ENCODE measurements at regions not wholly inside any gene's neighbourhood (a gene's known extent, or its start where the extent isn't known, plus 50 kb on each side); places are given as distances from the start of the nearest gene placed in this dataset.

DNA sequence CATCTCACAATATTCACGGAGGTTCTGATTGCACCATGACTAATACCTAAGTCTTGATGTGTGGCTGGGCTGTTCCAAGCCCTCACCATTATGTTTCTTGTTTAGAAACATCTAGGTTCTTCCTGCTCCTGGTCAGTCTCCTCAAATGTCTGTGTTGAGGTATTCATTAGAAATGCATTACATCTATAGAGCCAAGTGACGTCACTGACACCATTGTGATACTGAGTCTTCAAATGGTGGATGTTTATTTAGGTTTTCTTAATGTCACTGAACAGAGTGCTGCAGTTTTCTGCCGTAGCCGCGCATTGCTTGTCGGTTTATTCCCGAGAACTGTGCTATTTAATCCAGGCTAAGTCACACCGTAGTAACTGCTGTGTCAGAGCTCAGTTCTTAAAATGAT, 142.4 kb upstream of the SPACA7 start:
- Mint-ChIP-seq H3K36me3 (ENCODE audit: low read depth) (no peaks in the 10 kb centered on the region), H3K27me3 (peaks cover 15% of the 10 kb centered on the region), H3K27ac (no peak overlapping the region), H3K4me3 (no peak overlapping the region), H3K4me1 (no peaks in the 10 kb centered on the region)
- ATAC-seq (no peak), DNase-seq (no peak)
- no peaks in the 10 kb centered on the region for H3K9me3 ChIP-seq (ENCODE audit: control insufficient read depth, low read length, poor library complexity, severe bottlenecking)

DNA sequence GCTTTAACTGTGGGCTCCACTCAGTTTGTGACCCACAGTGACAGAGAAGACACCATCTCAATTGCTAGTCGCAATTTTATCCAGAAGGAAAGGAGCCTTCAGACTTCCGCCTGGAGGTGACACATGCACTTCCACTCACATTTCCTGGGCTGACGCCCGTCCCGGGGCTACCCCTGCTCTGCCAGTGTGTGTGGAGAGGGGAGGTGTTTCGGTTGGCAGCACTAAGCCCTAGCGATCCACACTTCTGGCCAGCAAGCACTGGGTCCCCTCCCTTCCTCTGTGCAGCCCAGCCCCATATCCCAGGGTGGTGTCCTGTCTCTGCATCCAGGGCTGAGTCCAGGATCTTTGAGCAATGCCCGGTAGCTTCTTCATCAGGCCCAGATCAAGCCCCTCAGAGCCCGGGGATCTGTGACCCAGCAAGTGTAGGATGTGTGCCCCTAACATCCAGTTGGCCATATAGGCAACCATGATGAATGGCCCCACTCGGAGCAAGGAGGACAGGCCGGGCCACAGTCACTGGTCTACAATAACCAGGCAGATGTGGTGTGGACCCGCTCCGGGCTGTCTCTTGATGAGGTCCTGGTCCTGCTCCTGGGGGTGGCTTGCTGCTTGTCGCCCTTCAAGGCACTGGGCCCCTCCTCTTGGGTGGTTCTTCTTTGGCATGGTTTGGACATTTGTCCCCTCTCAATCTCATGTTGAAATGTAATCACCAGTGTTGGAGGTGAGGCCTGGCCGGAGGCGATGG, 141.9 kb upstream of the SPACA7 start:
- H3K4me1 Mint-ChIP-seq: no peaks in the 10 kb centered on the region
- no peaks in the 10 kb centered on the region for H3K36me3 Mint-ChIP-seq (ENCODE audit: low read depth)
- no peaks in the 10 kb centered on the region for H3K9me3 ChIP-seq (ENCODE audit: control insufficient read depth, low read length, poor library complexity, severe bottlenecking)
- H3K27me3 Mint-ChIP-seq: peaks cover 15% of the 10 kb centered on the region
- no peak overlapping the region for H3K4me3 Mint-ChIP-seq
- DNase-seq (no peak), ATAC-seq (no peak)
- H3K27ac Mint-ChIP-seq: no peak overlapping the region

DNA sequence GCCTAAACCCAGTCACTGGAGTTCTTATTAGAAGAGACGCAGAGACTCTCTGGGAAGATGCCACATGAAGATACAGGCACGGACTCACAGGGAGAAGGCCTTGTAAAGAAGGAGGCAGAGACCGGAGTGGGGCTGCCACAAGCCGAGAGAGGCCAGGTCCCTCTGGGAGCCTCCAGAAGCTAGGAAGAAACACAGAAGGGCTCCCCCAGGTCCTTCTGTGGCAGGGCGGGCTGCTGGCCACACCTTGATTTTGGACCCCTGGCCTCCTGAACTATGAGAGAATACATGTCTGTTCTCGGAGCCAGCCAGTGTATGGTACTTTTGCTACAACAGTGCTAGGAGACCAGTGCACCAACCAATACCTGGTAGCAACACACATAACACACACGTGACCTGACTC, 140.1 kb upstream of the SPACA7 start:
- H3K9me3 ChIP-seq (ENCODE audit: control insufficient read depth, low read length, poor library complexity, severe bottlenecking): no peaks in the 10 kb centered on the region
- H3K27me3 Mint-ChIP-seq: peaks cover 21% of the 10 kb centered on the region
- H3K4me3 Mint-ChIP-seq: no peak overlapping the region
- H3K27ac Mint-ChIP-seq: no peak overlapping the region
- DNase-seq: no peak
- ATAC-seq: no peak
- no peaks in the 10 kb centered on the region for H3K4me1 Mint-ChIP-seq
- H3K36me3 Mint-ChIP-seq (ENCODE audit: low read depth): no peaks in the 10 kb centered on the region

DNA sequence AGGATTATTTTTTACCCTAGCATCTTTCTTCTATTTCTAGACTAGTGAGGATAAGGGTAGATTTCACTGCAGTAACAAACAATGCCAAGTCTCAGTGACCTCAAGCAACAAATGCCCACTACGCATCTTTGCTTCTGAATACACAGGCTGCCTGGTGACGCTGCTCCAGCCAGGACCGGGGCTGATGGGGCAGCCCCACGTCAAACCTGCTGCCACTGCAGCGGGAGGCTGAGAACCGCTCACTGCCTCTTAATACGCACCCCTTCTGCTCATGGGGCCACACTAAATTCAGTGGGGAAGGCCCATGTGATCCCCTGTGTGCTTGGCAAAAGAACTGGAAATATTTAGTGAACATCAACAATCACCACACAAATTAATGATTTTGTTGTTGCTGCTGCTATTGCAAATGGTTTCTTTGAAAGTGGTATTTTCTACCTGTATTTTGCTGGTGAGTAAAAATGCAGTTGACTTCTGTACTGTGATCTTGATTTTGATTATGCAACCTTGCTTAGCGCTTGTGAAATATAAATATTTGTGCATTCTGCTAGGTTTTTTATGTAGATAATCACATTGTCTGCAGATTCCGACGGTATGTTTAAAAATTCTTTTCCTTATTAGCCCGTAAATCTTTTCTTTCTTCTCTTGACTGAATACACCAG, 139.5 kb upstream of the SPACA7 start:
- H3K9me3 ChIP-seq (ENCODE audit: control insufficient read depth, low read length, poor library complexity, severe bottlenecking): no peaks in the 10 kb centered on the region
- Mint-ChIP-seq H3K4me3 (no peak overlapping the region), H3K27ac (no peak overlapping the region), H3K36me3 (ENCODE audit: low read depth) (no peaks in the 10 kb centered on the region), H3K4me1 (peaks cover 2% of the 10 kb centered on the region), H3K27me3 (peaks cover 27% of the 10 kb centered on the region)
- ATAC-seq (no peak), DNase-seq (no peak)

DNA sequence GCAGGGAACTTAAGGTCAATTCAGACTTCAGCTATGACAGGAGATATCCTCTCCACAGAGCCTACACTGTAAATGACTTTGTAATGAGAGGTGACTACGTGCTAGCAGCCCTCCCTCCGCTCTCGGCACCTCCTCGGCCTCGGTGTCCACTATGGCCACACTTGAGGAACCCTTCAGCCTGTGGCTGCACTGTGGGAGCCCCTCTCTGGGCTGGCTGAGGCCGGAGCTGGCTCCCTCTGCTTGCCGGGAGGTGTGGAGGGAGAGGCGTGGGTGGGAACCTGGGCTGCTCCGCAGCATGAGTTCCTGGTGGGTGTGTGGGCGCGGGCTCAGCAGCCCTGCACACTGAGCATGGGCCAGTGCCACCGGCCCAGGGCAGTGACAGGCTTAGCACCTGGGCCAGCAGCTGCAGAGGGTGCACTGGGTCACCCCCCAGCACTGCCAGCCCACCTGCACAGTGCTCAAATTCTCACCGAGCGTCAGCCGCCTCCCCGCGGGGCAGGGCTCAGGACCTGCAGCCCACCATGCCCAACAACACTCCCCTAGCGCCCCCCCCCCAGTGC, 137.6 kb upstream of the SPACA7 start:
- ATAC-seq: no peak
- H3K4me3 Mint-ChIP-seq: no peak overlapping the region

DNA sequence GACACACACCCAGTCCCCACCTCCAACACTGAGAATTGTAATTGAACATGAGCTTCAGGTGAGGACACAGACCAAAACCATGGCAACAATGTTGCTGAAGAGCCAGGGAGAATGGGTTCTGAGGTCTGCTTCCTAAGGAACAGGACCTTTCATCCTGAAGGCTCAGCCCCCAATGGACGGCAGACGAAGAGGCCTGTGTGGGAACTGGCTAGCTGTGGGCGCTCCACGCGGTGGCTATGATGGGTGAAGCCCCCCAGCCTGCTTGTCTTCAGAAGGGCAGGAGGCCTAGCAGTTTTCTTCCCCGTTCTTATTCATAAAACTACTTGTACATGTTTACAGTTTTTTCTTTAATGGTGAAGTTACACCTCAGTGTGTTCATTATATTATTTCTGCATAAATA, 136.1 kb upstream of the SPACA7 start:
- ATAC-seq (no peak), DNase-seq (no peak)
- Mint-ChIP-seq H3K27ac (no peak overlapping the region), H3K27me3 (peaks cover 41% of the 10 kb centered on the region), H3K4me3 (no peak overlapping the region), H3K4me1 (peaks cover 4% of the 10 kb centered on the region), H3K36me3 (ENCODE audit: low read depth) (no peaks in the 10 kb centered on the region)
- no peaks in the 10 kb centered on the region for H3K9me3 ChIP-seq (ENCODE audit: control insufficient read depth, low read length, poor library complexity, severe bottlenecking)

More for the DNA sequence above, 137.6 kb upstream of the SPACA7 start:
- H3K36me3 Mint-ChIP-seq (ENCODE audit: low read depth): no peaks in the 10 kb centered on the region
- peaks cover 27% of the 10 kb centered on the region for H3K27me3 Mint-ChIP-seq
- H3K27ac Mint-ChIP-seq: no peak overlapping the region
- no peak for DNase-seq
- no peaks in the 10 kb centered on the region for H3K9me3 ChIP-seq (ENCODE audit: control insufficient read depth, low read length, poor library complexity, severe bottlenecking)
- peaks cover 4% of the 10 kb centered on the region for H3K4me1 Mint-ChIP-seq

DNA sequence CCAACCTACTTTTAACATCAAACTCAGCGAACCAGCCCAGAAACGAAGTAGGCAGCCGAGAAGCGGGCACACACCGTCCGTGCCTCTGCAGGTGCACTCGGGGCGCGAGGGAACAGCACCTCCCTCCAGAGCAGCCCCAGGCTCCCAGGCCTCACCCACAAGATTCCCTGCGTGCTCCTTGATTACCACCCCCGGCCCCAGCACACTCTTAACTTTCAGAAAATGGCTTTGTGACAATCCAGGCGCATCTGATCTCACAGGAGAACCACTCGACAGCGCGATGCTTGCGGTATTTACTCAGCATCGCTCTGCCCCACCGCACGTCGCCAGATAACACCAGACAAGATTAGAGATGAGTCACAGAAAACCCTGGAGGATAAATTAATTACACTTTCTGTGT, 134.9 kb upstream of the SPACA7 start:
- peaks cover 41% of the 10 kb centered on the region for H3K27me3 Mint-ChIP-seq
- no peaks in the 10 kb centered on the region for H3K36me3 Mint-ChIP-seq (ENCODE audit: low read depth)
- H3K9me3 ChIP-seq (ENCODE audit: control insufficient read depth, low read length, poor library complexity, severe bottlenecking): no peaks in the 10 kb centered on the region
- no peak overlapping the region for H3K27ac Mint-ChIP-seq
- H3K4me3 Mint-ChIP-seq: no peak overlapping the region
- peaks cover 4% of the 10 kb centered on the region for H3K4me1 Mint-ChIP-seq
- DNase-seq (no peak), ATAC-seq (no peak)

DNA sequence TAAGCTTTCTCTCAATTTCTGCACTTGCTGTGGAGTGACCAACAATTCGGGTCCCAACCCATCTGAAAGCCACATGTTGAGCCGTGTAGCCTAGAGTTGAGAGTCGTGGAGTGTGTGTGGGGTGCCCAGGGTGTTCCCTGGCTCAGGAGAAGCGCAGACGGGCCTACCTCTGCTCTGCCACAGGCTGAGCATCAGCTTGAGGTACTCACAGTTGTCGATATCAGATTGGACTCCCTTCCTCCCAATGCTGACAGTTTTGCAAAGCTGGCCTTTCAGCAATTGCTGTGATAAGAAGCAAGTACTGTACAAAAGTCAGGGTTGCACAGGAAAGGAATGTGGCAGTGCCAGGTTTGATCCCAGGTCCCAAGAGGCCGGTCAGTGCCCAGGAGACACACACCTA, 133.4 kb upstream of the SPACA7 start:
- H3K27ac Mint-ChIP-seq: no peak overlapping the region
- no peak for DNase-seq
- H3K9me3 ChIP-seq (ENCODE audit: control insufficient read depth, low read length, poor library complexity, severe bottlenecking): no peaks in the 10 kb centered on the region
- peaks cover 4% of the 10 kb centered on the region for H3K4me1 Mint-ChIP-seq
- H3K4me3 Mint-ChIP-seq: no peak overlapping the region
- H3K27me3 Mint-ChIP-seq: peaks cover 33% of the 10 kb centered on the region
- H3K36me3 Mint-ChIP-seq (ENCODE audit: low read depth): no peaks in the 10 kb centered on the region
- no peak for ATAC-seq

DNA sequence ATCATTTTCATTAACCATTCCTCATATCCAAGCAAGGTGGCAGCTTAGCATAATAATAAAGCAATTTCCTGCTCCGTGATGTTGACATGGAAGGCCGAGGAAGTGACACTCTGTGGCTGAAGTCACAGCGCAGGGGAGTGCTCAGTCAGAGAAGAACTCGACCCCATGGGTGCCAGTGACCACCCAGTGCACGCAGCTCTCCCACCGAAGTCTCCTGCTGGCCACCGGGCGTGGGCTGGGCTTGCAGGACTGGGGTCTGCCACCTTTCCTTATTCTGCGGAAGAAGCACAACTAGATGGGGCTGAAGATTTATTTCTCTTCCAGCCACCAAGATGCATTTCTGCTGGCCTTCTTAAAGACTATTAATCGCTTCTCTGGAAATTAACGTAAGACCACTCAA, 132.1 kb upstream of the SPACA7 start:
- H3K4me3 Mint-ChIP-seq: no peak overlapping the region
- no peaks in the 10 kb centered on the region for H3K9me3 ChIP-seq (ENCODE audit: control insufficient read depth, low read length, poor library complexity, severe bottlenecking)
- ATAC-seq: no peak
- H3K4me1 Mint-ChIP-seq: peaks cover 4% of the 10 kb centered on the region
- H3K36me3 Mint-ChIP-seq (ENCODE audit: low read depth): no peaks in the 10 kb centered on the region
- no peak overlapping the region for H3K27ac Mint-ChIP-seq
- H3K27me3 Mint-ChIP-seq: peaks cover 30% of the 10 kb centered on the region
- DNase-seq: no peak

DNA sequence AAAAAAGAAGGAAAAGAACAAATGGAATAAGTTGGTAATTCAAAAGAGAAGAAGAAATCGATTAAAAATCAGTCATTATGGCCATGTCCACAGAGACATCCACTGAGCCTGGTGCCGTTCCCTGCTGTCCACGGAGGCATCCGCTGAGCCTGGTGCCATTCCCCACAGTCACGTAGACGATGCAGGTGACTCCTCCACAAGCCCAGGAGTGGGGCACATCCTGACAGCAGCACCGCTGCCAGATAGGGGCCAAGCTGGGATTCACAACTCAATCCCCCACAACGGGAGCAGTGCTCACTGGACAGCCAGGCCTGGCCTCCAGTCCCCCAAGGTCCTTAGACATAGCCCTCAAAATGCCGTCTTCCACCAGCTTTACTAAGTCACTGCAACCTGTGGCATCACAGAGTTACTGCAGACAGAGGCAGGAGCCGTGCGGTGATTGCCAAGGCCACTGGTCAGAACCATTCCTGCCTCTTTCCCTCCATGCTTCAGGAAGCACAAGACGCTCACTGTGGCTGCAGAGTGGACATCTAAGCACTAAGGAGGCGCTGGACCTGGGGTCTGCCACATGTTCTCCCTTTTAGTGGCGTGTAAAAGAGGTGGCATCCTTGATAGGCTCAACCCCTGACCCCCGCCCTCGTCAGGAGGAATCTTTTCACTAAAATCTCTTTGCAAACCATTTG, 131.5 kb upstream of the SPACA7 start:
- H3K4me3 Mint-ChIP-seq: no peak overlapping the region
- H3K36me3 Mint-ChIP-seq (ENCODE audit: low read depth): no peaks in the 10 kb centered on the region
- H3K27me3 Mint-ChIP-seq: peaks cover 30% of the 10 kb centered on the region
- no peak for DNase-seq
- no peak for ATAC-seq
- no peaks in the 10 kb centered on the region for H3K9me3 ChIP-seq (ENCODE audit: control insufficient read depth, low read length, poor library complexity, severe bottlenecking)
- H3K27ac Mint-ChIP-seq: no peak overlapping the region
- H3K4me1 Mint-ChIP-seq: peaks cover 4% of the 10 kb centered on the region

DNA sequence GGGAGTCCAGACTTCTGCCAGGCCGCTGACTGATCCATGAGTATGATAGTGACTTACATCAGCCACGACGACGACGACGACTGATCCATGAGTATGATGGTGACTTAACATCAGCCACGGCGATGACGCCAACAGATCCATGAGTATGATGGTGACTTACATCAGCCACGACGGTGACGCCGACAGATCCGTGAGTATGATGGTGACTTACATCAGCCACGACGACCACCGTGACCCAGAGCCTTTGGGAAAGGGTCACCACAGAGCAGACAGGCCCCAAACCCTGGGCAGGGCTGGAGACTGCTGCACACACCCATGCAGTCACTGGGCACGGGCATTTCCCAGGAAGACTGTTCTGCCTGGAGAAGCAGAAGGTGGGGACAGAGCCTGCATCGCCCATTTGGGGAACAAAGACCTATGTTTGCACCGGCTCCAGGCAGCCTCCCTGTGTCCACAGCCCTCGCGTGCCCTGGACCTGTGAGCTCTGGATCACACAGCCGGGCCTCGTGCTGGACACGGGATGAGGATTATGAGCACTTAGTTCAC, 130.9 kb upstream of the SPACA7 start:
- no peak for ATAC-seq
- DNase-seq: no peak
- Mint-ChIP-seq H3K4me3 (no peak overlapping the region), H3K36me3 (ENCODE audit: low read depth) (no peaks in the 10 kb centered on the region), H3K4me1 (peaks cover 4% of the 10 kb centered on the region), H3K27ac (no peak overlapping the region), H3K27me3 (peaks cover 36% of the 10 kb centered on the region)
- H3K9me3 ChIP-seq (ENCODE audit: control insufficient read depth, low read length, poor library complexity, severe bottlenecking): no peaks in the 10 kb centered on the region

DNA sequence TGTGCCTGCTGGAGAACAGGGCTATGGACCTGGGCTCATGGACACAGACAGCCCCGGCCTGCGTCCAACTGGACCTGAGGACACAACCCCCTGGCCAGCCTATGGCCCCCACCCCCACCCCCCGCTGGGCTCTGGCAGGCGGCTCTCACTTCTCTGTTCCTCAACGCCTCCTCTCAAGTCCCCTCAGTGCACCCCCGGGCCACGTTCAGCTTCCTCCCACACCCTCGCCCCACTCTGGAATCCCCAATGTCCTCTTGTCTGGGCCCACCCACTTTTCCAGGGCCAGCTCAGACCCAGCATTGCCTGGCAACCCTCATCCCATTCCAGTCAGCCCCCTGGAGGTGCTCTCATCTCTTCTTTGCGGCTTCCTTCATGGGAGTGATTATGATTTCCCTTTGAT, 130.2 kb upstream of the SPACA7 start:
- DNase-seq (no peak), ATAC-seq (no peak)
- Mint-ChIP-seq H3K27ac (no peak overlapping the region), H3K4me1 (peaks cover 4% of the 10 kb centered on the region), H3K4me3 (no peak overlapping the region), H3K27me3 (peaks cover 35% of the 10 kb centered on the region), H3K36me3 (ENCODE audit: low read depth) (no peaks in the 10 kb centered on the region)
- H3K9me3 ChIP-seq (ENCODE audit: control insufficient read depth, low read length, poor library complexity, severe bottlenecking): no peaks in the 10 kb centered on the region

DNA sequence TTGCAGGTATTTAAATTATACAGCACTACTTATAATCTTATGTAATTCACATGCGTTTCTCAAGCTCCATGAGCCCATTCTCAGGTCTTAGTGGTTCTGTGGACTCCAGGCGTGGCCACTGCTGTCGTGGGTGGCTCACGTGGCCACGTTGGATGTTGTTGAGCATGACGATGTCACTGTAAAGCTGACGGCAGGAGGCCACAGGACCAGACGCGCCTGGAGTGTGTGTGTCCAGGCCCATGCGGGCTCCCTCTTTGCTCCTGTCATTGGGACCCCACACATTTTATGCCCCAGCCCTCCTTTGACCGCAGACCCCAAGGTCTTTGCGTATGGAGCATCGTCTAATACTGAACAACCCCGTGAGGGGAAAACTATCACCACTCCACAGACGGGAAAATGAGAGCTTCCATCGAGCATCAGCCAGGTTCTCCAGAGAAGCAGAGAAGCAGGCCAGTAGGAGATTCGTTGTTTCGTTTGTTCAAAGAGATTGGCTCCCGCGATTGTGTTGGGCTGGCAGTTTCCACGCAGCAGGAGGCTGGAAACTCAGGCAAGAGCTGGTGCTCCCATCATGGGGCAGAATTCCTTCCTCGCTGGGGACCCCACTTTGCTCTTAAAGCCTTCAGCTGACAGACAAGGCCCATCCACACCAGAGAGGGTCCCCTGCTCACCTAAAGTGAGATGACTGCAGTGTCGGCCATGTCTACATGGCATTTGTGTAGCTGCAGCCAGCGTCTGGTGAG, 129.3 kb upstream of the SPACA7 start:
- no peak overlapping the region for H3K4me3 Mint-ChIP-seq
- H3K9me3 ChIP-seq (ENCODE audit: control insufficient read depth, low read length, poor library complexity, severe bottlenecking): no peaks in the 10 kb centered on the region
- no peak for ATAC-seq
- peaks cover 2% of the 10 kb centered on the region for H3K4me1 Mint-ChIP-seq
- H3K27ac Mint-ChIP-seq: no peak overlapping the region
- H3K36me3 Mint-ChIP-seq (ENCODE audit: low read depth): no peaks in the 10 kb centered on the region
- no peak for DNase-seq
- H3K27me3 Mint-ChIP-seq: peaks cover 35% of the 10 kb centered on the region

Measured in T-helper 17 cell (primary cell).